Kidney (tissue), 13 donors: ENCODE measurements at regions not wholly inside any gene's neighbourhood (a gene's known extent, or its start where the extent isn't known, plus 50 kb on each side); places are given as distances from the start of the nearest gene placed in this dataset.
A peak's percentile ranks its signal among the peaks of the same experiment; 100 is the strongest.

ENCODE experiments used
- DNase-seq, 5 donors: peaks; one replicate each; pipeline ENCODE4 v3.0.0-alpha.2; 2013 to 2020
- FAIRE-seq: peaks from 2 replicates; lab custom pipeline; 2012; peaks lifted over from hg19 to GRCh38; lab: Jason Lieb, UNC
- H3K27ac ChIP-seq, 2 donors: one replicate each; pipeline ENCODE4 v1.7.0; 2013; ENCODE audit warnings: low read depth in 2 of 2, low read length in 2 of 2, inconsistent platforms in 1 of 2
- H3K27me3 ChIP-seq: one replicate; pipeline ENCODE4 v1.7.1; 2013; ENCODE audit warnings: low read length, inconsistent platforms; ENCODE audit not compliant: control insufficient read depth, insufficient read depth
- H3K36me3 ChIP-seq, 3 donors: one replicate each; pipeline versions ENCODE4 v1.7.0 to v1.7.1; 2013; ENCODE audit warnings: low read length in 3 of 3, control low read depth in 1 of 3, inconsistent platforms in 1 of 3; ENCODE audit not compliant: insufficient read depth in 3 of 3, control insufficient read depth in 2 of 3
- H3K4me1 ChIP-seq, 3 donors: one replicate each; pipeline versions ENCODE4 v1.7.0 to v1.7.1; 2013; ENCODE audit warnings: low read length in 3 of 3, inconsistent platforms in 1 of 3, low read depth in 1 of 3; ENCODE audit not compliant: control insufficient read depth in 2 of 3, insufficient read depth in 2 of 3
- H3K4me3 ChIP-seq, 3 donors: one replicate each; pipeline versions ENCODE4 v1.7.0 to v1.8.1; 2013; ENCODE audit warnings: low read length in 3 of 3, control low read depth in 1 of 3, inconsistent platforms in 1 of 3
- H3K9ac ChIP-seq, 3 donors: one replicate each; pipeline versions ENCODE4 v1.7.0 to v1.7.1; 2013; ENCODE audit warnings: low read length in 3 of 3, control low read depth in 1 of 3, inconsistent platforms in 1 of 3
- H3K9me3 ChIP-seq, 3 donors: one replicate each; pipeline versions ENCODE4 v1.7.0 to v1.7.1; 2013; ENCODE audit warnings: low read length in 3 of 3, control low read depth in 1 of 3, inconsistent platforms in 1 of 3; ENCODE audit not compliant: control insufficient read depth in 2 of 3, insufficient read depth in 1 of 3
- CTCF ChIP-seq: IDR thresholded peaks from 3 replicates; pipeline ENCODE4 v1.5.1; 2012; ENCODE audit warnings: mild to moderate bottlenecking, moderate library complexity, borderline replicate concordance; ENCODE audit not compliant: insufficient read depth; ENCODE audit errors: extremely low read depth
- intact Hi-C: fragments of 100-400 bp; cut with DNase I; formaldehyde crosslinking; loops from one replicate; pipeline ENCODE4 v1.11.1; 2022
- donor health status: control.
- donor health status: control.
- donor health status: control.
- donor health status: control.
- donor health status: control.
- donor health status: DM: yes; HTN: yes; CAD: no.
- donor health status: Normal renal cell carcinoma (clear cell type).

DNA sequence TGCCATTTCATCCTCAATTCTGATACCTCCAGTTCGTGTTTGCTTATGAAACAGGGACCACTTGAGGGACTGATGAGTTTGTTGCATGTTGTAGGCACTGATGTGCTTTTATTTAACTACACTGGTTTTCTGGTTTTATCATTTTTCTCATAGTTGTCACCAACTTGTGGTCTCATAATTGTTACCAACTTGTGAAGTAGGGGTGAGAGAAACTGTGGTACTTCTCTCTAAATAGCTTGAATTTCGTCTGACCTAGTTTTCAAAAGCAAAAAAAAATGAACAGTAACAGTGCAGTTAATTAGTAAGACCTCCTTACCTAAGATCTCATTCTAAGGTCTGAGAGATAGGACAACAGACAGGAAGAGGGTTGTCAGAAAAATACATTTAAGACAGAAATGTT lies 78.0 kb downstream of the ANXA2R start:
- H3K36me3 ChIP-seq, result no peaks in the 10 kb centered on the region
- H3K9me3 ChIP-seq, result no peaks in the 10 kb centered on the region
- H3K4me3 ChIP-seq, result no peak overlapping the region
- TF ChIP-seq CTCF, result no peak
- no peak overlapping the region for H3K9ac ChIP-seq
- H3K4me1 ChIP-seq, result no peaks in the 10 kb centered on the region
- FAIRE-seq, result no peak
- intact Hi-C loops, result no loop called here
- H3K27ac ChIP-seq, result no peak overlapping the region
- no peak for DNase-seq
- peaks cover 5% of the 10 kb centered on the region for H3K27me3 ChIP-seq

DNA sequence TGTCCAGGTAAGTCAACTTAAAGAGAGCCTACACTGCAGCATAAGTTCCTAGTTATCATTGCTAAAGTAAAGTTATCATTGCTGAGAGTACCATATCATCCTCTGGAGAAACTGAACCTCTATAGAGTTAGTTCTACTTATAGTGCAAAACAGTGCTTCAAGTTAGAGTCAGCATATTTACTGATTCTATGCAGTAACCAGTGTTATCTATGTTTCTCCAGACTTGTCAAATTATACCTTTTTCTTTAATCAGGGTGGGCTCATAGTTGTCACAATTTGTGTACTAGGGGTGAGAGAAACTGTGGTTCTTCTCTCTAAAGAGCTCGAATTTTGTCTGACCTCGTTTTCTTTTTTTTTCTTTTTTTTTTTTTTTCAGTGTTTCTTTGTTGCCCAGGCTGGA lies 79.6 kb downstream of the ANXA2R start:
- no peak overlapping the region for H3K4me3 ChIP-seq
- no peaks in the 10 kb centered on the region for H3K36me3 ChIP-seq
- no peaks in the 10 kb centered on the region for H3K9me3 ChIP-seq
- no peaks in the 10 kb centered on the region for H3K4me1 ChIP-seq
- no peak for FAIRE-seq
- TF ChIP-seq CTCF, result no peak
- H3K27me3 ChIP-seq, result peaks cover 16% of the 10 kb centered on the region
- no peak for DNase-seq
- no peak overlapping the region for H3K27ac ChIP-seq
- H3K9ac ChIP-seq, result no peak overlapping the region
- intact Hi-C loops, result no loop called here

DNA sequence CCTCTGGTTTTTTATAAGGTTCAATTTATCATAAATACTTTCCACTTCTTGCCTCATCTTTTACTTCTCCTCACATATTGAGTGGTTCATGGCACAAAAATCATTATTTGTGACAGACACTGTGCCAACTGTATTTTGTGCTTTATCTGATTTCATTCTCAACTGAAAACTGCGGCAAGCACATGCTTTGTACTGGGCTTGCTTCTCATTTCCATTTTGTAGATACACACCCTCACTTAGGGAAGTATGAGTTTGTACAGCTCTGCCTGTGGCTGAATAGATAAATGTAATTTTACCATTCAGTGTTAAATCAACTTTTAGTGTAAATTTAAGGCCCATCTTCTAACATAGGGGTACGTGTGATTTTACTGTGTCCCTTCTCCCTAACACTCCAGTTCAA lies 83.6 kb downstream of the ANXA2R start:
- FAIRE-seq (no peak), DNase-seq (no peak)
- peaks cover 0 to 1% (median 0%) of the 10 kb centered on the region in 3 donors for H3K4me1 ChIP-seq
- no peaks in the 10 kb centered on the region for H3K36me3 ChIP-seq
- H3K9me3 ChIP-seq, result peaks cover 0 to 4% (median 0%) of the 10 kb centered on the region in 3 donors
- no peak overlapping the region for H3K4me3 ChIP-seq
- H3K27ac ChIP-seq, result no peak overlapping the region
- H3K9ac ChIP-seq, result no peak overlapping the region
- no peak for TF ChIP-seq CTCF
- intact Hi-C loops, result no loop called here
- peaks cover 44% of the 10 kb centered on the region for H3K27me3 ChIP-seq

DNA sequence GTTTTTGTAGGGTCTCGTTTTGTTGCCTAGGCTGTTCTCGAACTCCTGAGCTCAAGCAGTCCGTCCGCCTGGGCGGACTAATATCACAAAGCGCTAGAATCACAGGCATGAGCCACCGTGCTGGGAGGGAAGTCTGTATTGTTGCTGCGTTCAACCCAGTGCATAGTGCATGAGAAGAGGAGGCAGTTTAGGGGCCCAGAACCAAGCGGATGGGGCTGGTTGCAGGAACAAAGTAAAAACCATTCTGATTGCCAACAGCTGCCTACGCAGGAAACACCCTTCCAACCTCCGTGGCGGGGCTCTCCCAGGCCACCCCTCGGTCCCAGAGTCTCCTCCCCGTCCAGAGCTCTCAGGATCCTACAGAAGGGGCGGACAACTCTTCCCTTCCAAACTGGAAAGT lies 87.1 kb downstream of the ANXA2R start:
- Histone ChIP-seq H3K9me3 (peaks cover 0 to 4% (median 0%) of the 10 kb centered on the region in 3 donors), H3K36me3 (no peaks in the 10 kb centered on the region), H3K4me1 (peaks cover 0 to 7% (median 0%) of the 10 kb centered on the region in 3 donors), H3K27ac (no peak overlapping the region), H3K27me3 (peaks cover 73% of the 10 kb centered on the region), H3K9ac (no peak overlapping the region), H3K4me3 (no peak overlapping the region)
- no peak for TF ChIP-seq CTCF
- DNase-seq (peak in 2 of 5 donors; percentile 17 to 26), FAIRE-seq (no peak)
- intact Hi-C loops, result no loop called here
